GM23248 (cell line): ENCODE measurements at regions not wholly inside any gene's neighbourhood (a gene's known extent, or its start where the extent isn't known, plus 50 kb on each side); places are given as distances from the start of the nearest gene placed in this dataset.

ENCODE experiments used
- EZH2 ChIP-seq: fragments of 200-600 bp; sonication (generic); IDR thresholded peaks from 2 replicates; pipeline ENCODE4 v1.6.1; 2018; ENCODE audit warnings: antibody characterized with exemption, mild to moderate bottlenecking; ENCODE audit not compliant: insufficient read depth, poor library complexity, severe bottlenecking
- EZH2phosphoT487 ChIP-seq: fragments of 200-600 bp; sonication (generic); IDR thresholded peaks from 2 replicates; pipeline ENCODE4 v1.6.1; 2018; ENCODE audit warnings: antibody characterized with exemption, moderate library complexity, mild to moderate bottlenecking, low read depth; ENCODE audit not compliant: insufficient read depth

GRCh38 chr14:66074537-66074936, 411.6 kb upstream of the CCDC196 start:
- TF ChIP-seq EZH2phosphoT487 (no peak), EZH2 (no peak)
